ENCODE measurements at regions not wholly inside any gene's neighbourhood (a gene's known extent, or its start where the extent isn't known, plus 50 kb on each side); places are given as distances from the start of the nearest gene placed in this dataset.
"Not testable (repeated sequence)": the region's sequence is repeated elsewhere in the genome, so short reads cannot be mapped to it uniquely, and the experiment has no call there.

GRCh38 chr9:85332487-85332886 lies 409.3 kb downstream of the AGTPBP1 start:
- DNase-seq (ENCODE audit: low spot score) = no peak

DNA sequence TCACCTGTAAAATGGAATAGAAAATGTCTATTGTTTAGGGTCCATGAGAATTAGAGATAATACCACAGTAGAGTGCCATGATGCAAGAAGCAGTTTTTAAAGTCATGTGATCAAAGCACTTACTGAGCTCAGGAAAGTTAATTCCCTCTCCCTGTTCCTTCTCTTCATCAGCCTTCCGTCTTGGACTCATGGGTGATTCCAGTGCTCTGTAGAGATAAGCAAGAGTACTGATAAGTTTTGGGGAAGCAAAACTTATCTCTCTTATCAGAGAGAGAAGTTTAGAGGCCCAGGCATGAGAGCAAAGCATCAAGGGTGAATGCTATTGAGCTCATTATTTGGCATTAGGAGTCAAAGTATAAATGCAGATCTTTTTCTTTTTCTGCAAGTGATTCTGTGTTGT lies 410.1 kb downstream of the AGTPBP1 start:
- DNase-seq (ENCODE audit: low spot score) = peak; percentile 60

DNA sequence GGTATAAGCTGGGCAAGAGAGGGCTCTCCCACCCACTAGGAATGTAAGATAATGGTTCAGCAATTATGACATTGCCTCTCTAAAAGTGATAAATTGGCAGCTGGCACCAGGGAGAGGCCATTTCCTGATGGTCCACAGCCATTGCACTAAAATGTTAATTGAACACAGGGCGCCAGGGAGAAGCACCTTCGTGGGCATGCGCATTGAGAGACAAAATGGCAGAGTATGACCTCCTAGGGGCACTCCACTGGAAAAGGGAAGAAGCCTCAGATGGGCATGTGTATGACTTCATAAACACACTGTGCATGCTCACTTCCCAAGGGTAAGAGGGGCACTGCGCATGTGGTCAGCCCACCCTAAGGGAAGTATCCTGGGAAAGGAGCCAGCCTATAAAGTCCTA lies 419.2 kb downstream of the AGTPBP1 start:
- no peak for DNase-seq (ENCODE audit: low spot score)

GRCh38 chr9:85321561-85321960 lies 420.2 kb downstream of the AGTPBP1 start:
- peak; percentile 95 for DNase-seq (ENCODE audit: low spot score)

DNA sequence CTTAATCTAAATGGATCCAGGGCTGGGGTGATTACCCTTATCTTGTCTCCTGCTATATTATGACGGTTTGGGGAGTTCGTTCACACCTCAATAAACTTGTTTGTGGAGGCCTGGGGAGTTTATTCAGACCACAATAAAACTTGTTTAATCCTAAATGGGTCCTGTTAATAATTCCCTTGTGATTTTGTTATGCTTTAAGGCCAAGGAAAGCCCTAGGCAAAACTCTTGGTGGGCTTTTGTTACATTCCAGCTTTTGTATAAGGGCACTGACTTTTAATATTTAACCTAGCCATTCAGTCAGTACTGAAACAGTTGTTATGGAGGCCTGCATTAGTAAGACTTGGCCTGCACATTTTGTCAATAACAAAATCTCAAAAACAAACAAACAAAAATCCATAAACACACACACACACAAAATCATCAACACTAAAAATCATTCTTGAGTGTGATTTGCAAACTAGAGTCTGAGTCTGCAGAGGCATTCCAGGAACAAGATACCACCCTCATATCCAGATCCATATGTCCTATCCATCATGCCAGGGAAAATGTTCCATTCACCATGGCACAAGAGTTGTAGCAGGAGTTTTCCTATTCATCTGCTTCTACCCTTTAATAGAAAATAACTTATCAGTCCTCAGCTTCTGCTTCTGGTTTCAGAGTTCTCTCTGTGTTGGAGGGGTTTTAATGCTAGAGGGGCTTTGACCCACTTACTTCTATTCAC lies 421.7 kb downstream of the AGTPBP1 start:
- peak; percentile 13 for DNase-seq (ENCODE audit: low spot score)

GRCh38 chr9:85315535-85315934 lies 426.2 kb downstream of the AGTPBP1 start:
- DNase-seq (ENCODE audit: low spot score) = not testable (repeated sequence)

DNA sequence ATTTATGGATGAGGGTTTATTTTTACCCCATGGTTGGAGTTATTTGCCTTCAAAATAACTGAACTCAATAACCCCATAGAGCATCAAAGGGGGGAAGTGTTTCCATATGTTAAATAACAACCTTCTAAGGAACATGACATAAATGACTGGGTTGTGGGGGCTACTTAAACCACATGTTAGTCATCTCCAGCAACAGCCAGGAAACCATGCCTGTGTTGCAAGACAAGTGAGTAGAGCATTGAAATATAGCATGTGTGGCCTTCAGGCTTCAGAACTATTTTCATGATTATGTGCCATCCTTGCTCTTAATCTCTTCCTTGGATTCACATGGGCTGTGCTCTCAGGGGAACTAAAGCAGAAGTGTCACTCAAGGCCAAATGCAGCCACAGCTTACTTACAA lies 431.2 kb downstream of the AGTPBP1 start:
- DNase-seq (ENCODE audit: low spot score) = no peak

DNA sequence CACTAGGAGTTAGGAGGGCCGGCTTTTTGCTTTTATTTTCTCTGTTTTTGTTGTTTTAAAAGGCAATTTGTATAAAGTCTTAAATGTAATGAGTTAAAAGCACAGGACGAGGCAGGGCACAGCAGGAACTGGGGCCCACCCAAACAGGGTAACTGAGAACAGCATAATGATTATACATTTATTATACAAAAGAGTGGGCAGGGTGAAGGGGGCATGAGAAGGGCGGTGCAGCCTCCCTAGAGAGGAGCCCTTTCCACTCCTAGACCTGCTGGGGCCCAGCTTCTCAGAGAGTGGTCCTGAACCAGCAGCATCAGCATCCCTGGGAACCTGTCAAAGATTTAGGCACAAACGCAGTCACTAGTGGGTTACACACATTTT lies 438.0 kb downstream of the AGTPBP1 start:
- DNase-seq (ENCODE audit: low spot score) = no peak

- DNase-seq (ENCODE audit: low spot score) = no peak
Observed at GRCh38 chr9:85302938-85303756, 438.6 kb downstream of the AGTPBP1 start.

DNA sequence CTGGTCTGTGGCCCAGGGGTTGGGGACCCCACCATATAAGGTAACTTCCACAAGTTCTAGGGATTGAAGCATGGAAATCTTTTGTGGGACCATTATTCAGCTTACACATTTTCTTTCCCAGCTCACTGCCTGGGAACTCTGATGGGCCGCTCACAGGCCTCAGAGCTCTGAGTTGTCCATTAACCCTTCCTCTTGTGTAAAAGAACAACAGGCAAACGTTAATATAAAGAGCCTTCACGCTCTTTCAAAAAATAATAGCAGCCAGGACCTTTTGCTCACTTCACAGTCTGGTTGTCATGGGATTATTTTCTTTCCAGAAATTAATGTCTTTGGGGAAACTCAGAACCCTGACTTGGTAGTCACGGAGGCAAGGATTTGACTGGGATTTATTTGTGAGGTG lies 443.3 kb downstream of the AGTPBP1 start:
- DNase-seq (ENCODE audit: low spot score) = no peak

- not testable (repeated sequence) for DNase-seq (ENCODE audit: low spot score)
Observed at GRCh38 chr9:85295244-85295643, 446.5 kb downstream of the AGTPBP1 start.

GRCh38 chr9:85292261-85292660 lies 449.5 kb downstream of the AGTPBP1 start:
- DNase-seq (ENCODE audit: low spot score) = no peak

GRCh38 chr9:85291266-85291665 lies 450.5 kb downstream of the AGTPBP1 start:
- DNase-seq (ENCODE audit: low spot score) = no peak

- DNase-seq (ENCODE audit: low spot score) = no peak
Observed at GRCh38 chr9:85290019-85290418, 451.7 kb downstream of the AGTPBP1 start.

DNA sequence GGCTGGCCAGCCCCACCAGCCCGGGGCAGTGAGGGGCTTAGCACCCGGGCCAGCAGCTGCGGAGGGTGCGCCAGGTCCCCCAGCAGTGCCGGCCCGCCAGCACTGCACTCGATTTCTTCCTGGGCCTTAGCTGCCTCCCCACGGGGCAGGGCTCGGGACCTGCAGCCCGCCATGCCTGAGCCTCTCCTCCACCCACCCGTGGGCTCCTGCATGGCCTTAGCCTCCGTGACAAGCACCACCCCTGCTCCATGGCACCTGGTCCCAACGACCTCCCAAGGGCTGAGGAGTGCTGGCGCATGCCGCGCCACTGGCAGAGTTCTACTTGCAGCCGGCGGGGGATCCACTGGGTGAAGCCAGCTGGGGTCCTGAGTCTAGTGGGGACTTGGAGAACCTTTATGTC lies 452.6 kb downstream of the AGTPBP1 start:
- DNase-seq (ENCODE audit: low spot score) = no peak

DNA sequence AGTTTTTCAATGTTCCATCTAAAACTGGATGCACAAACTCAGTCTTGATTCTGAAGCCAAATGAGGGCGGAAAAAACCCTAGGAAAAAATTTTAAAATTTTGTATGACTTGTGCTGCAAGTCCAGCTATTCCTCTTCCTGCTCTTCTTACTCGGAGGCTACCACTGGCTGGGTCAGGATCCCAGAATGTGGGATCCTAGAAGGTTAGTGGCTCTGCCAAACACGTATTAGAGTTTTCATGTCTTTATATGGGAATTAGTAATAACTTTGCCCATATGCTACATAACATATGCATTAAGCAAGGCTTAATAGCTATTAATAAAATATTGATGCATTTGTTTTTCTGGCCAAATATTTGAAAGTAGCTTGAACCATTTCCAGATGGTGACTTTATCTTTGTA lies 458.3 kb downstream of the AGTPBP1 start:
- DNase-seq (ENCODE audit: low spot score) = no peak

GRCh38 chr9:85278769-85279168 lies 463.0 kb downstream of the AGTPBP1 start:
- no peak for DNase-seq (ENCODE audit: low spot score)

DNA sequence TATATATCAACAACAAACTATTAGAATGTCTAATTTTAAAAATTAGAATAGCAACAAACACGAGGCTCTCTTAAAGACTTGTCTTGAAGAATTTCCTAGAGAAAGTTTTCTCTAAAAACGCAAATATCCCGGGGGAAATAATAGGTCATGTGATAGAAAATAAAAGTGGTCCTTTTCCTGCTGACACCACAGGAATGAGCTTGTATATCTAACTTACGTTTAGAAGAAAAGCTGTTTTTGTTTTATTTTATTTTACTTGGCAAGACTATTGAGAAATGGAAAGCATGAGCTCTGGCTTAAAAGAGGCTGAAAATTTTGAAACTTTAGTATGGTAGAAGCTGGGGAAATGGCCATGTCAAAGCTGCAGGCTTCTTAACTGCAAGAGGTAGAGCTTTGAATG lies 465.0 kb downstream of the AGTPBP1 start:
- DNase-seq (ENCODE audit: low spot score) = no peak

GRCh38 chr9:85269811-85270210 lies 471.9 kb downstream of the AGTPBP1 start:
- no peak for DNase-seq (ENCODE audit: low spot score)

DNA sequence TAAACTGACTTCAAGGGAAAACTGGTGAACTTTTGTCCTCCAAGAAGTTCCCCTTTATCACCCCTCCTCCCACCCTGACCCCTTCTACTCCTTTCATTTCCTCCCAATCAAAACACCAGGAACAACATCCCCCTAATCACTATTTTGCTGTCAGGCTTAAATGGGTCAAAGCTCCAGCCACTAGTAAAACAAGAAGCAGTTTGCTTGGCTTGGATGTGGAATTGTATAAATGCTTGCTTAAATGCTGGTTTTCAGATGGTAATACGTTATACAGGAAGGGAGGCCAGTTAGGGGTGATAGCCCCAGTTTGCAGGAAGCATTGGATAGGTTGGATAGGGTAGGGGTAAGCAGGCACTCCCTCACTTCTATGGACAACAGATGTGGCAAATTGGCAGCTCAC lies 473.6 kb downstream of the AGTPBP1 start:
- DNase-seq (ENCODE audit: low spot score) = no peak

- peak; percentile 13 for DNase-seq (ENCODE audit: low spot score)
Observed at GRCh38 chr9:85264695-85265094, 477.1 kb downstream of the AGTPBP1 start.

DNA sequence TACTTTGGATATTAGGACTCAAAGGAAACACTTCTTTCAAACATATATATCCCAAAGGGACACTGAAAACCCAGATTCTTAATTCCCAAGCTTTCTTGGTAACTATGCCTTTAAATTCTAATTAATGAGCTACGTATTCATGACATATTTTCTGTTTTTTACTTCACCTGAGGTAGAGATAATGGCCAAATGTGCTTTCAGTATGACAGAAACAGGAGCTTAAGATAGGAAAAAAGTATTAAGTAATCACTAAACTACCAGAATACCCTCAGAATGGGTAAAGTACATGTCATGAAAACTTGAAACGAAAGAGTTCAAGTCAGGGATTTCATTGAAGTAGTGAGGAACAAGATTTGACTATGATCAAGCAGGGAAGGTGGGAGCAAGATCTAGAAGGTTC lies 478.5 kb downstream of the AGTPBP1 start:
- no peak for DNase-seq (ENCODE audit: low spot score)

DNA sequence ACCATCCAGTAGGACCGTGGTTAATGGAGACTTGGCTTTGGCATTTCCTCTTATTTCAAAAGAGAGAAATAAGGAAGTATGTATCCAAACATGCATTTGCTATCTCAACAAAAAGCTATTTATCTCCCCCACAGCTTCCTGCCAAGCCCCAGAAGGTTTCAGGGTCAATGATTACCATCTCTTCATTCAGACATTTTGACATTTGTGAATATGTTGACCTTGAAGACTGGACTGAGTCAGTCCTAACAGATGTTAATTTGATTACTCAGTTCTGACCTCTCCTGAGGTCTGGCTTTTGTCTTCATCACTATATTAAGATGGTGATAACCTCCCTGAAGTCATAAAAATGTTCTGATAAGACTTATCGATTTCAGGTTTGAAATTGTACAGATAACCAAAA lies 479.4 kb downstream of the AGTPBP1 start:
- DNase-seq (ENCODE audit: low spot score) = peak; percentile 79
